Muscle of leg (tissue), 3 donors: ENCODE measurements at regions not wholly inside any gene's neighbourhood (a gene's known extent, or its start where the extent isn't known, plus 50 kb on each side); places are given as distances from the start of the nearest gene placed in this dataset.

Source experiments
- DNase-seq: peaks from one replicate; pipeline ENCODE4 v3.0.0; 2013
- H3K27ac ChIP-seq: one replicate; pipeline ENCODE4 v1.5.1; 2013; ENCODE audit warnings: mild to moderate bottlenecking, low read length, control low read depth
- H3K27me3 ChIP-seq: one replicate; pipeline ENCODE4 v1.6.1; 2013; ENCODE audit warnings: low read length; ENCODE audit not compliant: control insufficient read depth, insufficient read depth
- H3K36me3 ChIP-seq: one replicate; pipeline ENCODE4 v1.6.1; 2013; ENCODE audit warnings: low read length; ENCODE audit not compliant: control insufficient read depth, insufficient read depth
- H3K4me1 ChIP-seq: one replicate; pipeline ENCODE4 v1.6.1; 2013; ENCODE audit warnings: low read length; ENCODE audit not compliant: control insufficient read depth, insufficient read depth
- H3K4me3 ChIP-seq: one replicate; pipeline ENCODE4 v1.5.1; 2013; ENCODE audit warnings: low read length, control low read depth
- H3K9me3 ChIP-seq: replicated peaks from 2 replicates; pipeline ENCODE4 v1.6.1; 2013; ENCODE audit warnings: low read depth, low read length; ENCODE audit not compliant: control insufficient read depth
- WGBS: methylation state at CpG from one replicate; pipeline ENCODE4 v1.1.5; 2013; ENCODE audit warnings: missing lambda C conversion rate; ENCODE audit not compliant: insufficient coverage; 5-methylcytosine and 5-hydroxymethylcytosine counted together

DNA sequence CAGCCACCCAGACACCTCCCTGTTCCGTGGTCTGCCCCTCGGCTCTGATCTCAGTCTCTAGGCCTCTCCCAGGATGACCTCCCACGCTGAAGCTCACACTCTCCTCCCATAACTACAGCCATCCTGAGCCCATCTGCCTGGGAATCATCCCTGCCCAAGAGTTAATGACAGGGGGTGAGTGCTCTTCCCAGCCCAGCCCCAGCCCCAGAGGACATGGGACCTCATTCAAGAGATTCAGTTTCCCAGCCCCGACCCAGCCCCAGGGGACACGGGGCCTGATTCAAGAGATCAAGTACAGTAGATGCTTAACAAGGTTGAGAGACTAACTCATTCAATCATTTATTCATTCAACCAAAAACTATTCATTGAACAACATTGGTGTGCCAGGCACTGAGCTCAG lies 272.0 kb downstream of the XXYLT1 start:
- H3K27ac ChIP-seq = no peak overlapping the region
- H3K27me3 ChIP-seq = peaks cover 9% of the 10 kb centered on the region
- no peaks in the 10 kb centered on the region for H3K9me3 ChIP-seq
- H3K4me1 ChIP-seq = peaks cover 29% of the 10 kb centered on the region
- H3K4me3 ChIP-seq = no peak overlapping the region
- 83% methylated on average over 3 of the region's 5 CpGs for WGBS
- no peaks in the 10 kb centered on the region for H3K36me3 ChIP-seq
- no peak for DNase-seq

DNA sequence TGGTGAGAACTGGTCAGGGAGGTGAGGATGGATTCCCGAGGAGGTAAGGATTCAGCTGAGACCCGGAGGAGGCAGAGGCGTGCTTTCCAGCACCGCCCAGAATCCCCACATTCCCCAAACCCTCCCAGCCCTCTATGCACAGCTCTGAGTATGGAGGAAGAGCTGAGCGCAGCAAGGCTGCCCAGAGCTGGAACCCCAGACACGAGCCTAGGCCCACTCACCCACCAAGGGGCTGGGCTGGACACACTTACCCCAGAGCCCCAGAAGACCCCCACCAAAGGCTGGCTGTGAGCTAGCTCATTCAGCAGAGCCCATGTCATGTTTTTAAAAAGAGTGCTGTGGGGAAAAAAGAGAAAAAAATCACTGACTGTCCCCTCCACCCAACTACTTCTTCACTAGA lies 271.5 kb downstream of the XXYLT1 start:
- H3K36me3 ChIP-seq = no peaks in the 10 kb centered on the region
- WGBS = 100% methylated on average over 1 of the region's 6 CpGs
- peaks cover 29% of the 10 kb centered on the region for H3K4me1 ChIP-seq
- no peak for DNase-seq
- no peak overlapping the region for H3K27ac ChIP-seq
- H3K4me3 ChIP-seq = no peak overlapping the region
- H3K27me3 ChIP-seq = peaks cover 8% of the 10 kb centered on the region
- H3K9me3 ChIP-seq = no peaks in the 10 kb centered on the region

DNA sequence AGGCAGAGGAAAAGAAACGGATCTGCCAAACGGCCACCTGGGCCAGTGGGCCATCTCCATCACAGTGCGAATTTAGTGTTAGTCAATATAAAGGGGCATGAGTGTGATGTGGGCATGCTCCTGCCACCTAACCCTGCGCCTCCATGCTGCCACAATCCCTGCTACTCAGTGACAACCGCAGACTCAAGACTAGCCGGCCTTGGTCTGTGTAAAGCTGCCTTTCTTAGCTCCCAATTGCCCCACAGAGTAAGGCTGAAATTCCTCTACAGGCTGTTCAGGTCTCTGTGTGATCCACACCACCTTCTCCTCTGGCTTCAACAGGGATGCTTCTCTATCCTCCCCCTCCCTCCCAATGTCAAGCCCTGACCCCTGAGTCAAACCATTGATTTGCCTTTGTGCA lies 269.7 kb downstream of the XXYLT1 start:
- Histone ChIP-seq H3K4me1 (peaks cover 29% of the 10 kb centered on the region), H3K4me3 (no peak overlapping the region), H3K9me3 (no peaks in the 10 kb centered on the region), H3K27me3 (peaks cover 6% of the 10 kb centered on the region), H3K27ac (no peak overlapping the region), H3K36me3 (no peaks in the 10 kb centered on the region)
- no peak for DNase-seq
- WGBS = 93% methylated on average over 6 of the region's 6 CpGs

DNA sequence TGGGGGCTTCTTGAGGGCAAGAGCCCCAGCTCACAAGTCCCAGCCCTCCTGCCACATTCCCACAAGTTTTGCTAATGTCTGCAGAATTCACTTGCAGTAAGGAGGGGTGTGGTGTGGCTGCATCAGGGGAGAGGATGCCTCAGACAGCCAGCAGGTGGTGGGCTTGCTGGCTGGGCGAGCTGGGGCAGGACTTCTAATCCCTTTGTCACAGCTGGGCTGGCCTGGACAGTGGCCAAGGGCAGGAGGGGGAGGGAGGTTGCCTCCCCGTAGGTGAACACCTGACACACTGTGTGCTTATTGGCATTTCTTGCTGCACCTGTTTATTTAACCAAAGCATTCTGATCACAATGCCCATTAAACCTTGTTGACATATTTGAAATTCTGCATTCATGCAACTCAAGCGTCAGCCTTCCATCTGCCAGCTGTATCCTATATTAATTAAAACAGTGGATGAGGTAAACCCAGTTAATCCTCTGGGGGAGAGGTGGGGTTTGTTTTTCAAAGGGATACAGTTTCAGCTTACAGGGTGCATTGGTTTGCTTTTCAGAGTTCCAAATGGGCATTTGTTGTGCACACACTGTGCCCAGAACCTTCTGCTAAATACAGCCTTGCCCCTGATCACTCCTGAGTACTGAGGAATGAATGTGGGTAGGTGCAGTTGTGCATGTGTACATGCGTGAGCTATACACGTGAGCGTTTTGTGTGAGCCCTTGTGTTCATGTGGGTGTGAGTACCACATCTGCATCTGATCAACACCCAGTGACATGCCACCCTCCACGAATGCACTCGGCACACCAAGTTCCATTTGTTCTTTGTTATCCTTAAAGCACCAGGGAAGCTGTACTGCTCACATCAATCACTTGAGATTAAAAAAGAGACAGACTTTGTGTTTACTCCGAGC lies 268.7 kb downstream of the XXYLT1 start:
- H3K4me3 ChIP-seq = no peak overlapping the region
- H3K27ac ChIP-seq = peak overlapping the region; percentile 9
- WGBS = 39% methylated on average over 4 of the region's 9 CpGs
- DNase-seq = peak; percentile 45
- H3K36me3 ChIP-seq = no peaks in the 10 kb centered on the region
- peaks cover 6% of the 10 kb centered on the region for H3K27me3 ChIP-seq
- peaks cover 29% of the 10 kb centered on the region for H3K4me1 ChIP-seq
- no peaks in the 10 kb centered on the region for H3K9me3 ChIP-seq

DNA sequence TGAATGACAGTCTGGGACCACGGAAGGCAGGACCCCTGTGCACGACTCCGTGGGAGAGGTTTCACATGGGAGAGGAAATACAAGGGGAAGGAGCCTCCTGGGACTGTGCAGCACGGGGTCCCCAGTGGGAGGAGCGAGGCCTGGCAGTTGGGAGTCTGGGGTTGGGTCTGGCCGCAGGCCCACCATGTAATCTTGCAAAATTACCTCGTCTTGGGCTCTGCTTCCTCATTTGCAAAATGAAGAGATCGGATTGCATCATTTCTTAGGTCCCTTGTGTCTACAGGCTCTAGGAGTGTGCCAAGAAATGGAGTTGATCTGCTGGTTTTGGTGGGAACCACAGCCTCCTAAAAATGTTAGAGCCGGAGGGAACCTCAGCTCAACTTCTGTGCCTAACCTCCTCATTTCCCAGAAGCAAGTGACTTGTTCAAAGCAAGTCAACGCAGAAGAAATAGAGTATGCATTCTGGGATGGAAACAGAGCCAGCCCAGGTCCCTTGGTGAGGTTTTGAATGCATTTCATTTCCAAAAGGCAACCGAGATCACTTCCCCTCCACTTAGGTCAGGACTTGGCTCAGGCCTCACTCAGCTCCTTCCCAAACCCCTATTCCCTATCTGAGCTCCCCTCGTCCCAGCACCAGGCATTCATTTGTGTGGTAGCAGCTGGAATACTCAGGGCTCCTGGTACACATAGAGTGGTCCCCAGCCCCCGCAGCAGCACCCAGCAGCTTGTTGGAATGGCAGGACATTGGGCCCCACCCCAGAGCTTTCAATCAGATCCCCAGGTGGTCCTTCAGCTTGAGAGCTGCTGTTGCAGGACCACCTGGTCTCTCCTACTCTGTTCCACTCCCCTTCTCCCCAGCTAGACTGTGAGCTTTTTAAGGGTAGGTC lies 267.7 kb downstream of the XXYLT1 start:
- no peaks in the 10 kb centered on the region for H3K36me3 ChIP-seq
- no peaks in the 10 kb centered on the region for H3K9me3 ChIP-seq
- peak overlapping the region; percentile 9 for H3K27ac ChIP-seq
- H3K4me1 ChIP-seq = peaks cover 29% of the 10 kb centered on the region
- no peak overlapping the region for H3K4me3 ChIP-seq
- 27% methylated on average over 10 of the region's 13 CpGs for WGBS
- peaks cover 6% of the 10 kb centered on the region for H3K27me3 ChIP-seq
- DNase-seq = peak; percentile 66

DNA sequence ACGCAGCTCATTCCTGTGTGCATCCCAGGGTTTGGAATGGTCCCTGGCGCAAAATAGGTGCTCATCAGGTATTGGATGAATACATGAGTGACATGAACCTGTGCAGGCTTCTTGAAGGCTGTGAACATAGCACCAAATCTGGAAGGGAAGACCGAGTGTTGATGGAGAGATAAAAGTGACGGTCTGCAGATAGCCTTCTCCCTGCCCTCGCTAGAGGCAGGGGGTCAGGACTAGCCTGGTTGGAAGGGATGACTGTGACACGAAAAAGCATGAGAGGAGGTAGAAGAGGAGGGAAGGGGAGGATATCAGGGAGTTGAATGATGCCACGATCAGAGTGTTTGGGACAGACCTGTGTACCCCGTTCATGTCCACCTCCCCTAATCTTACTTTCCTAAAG lies 267.1 kb downstream of the XXYLT1 start:
- H3K27ac ChIP-seq = no peak overlapping the region
- no peak overlapping the region for H3K4me3 ChIP-seq
- WGBS = 94% methylated on average over 3 of the region's 8 CpGs
- no peak for DNase-seq
- H3K36me3 ChIP-seq = no peaks in the 10 kb centered on the region
- H3K27me3 ChIP-seq = peaks cover 6% of the 10 kb centered on the region
- peaks cover 29% of the 10 kb centered on the region for H3K4me1 ChIP-seq
- H3K9me3 ChIP-seq = no peaks in the 10 kb centered on the region

DNA sequence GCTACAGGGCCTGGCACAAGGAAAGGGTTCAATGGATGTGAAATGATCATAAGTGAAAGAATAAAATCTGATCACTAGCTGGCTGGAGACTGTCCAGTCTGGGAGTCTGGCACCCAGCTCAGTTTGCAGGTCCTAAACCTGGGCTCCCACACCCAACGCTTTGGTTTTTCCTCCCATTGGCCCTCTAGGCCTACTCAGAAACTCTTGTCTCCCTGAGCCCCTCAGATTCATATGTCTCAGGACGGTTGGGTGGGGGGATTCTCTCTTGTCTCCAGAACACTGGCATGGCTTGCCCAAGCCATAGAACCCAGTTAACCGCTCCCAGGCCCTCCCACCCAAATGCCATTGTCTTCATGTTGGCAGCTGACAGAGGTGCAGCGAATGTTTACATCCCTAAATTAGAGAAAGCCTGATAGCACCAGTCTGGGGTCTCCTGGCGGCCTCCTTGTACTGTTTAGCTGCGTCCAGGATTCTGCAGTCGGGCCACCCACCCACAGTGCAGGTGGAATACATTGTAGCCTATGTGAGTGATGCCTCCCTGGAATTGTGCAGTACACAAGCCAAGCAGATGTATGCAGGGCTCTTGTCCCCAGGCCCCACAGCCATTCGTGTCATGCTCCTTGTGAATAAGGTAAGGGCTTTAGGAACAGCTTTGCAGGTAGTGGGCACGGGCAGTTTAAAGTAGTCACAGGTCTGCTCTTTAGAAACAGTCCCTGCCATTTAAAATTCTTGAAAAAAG lies 266.3 kb downstream of the XXYLT1 start:
- Histone ChIP-seq H3K4me1 (peaks cover 29% of the 10 kb centered on the region), H3K27me3 (peaks cover 6% of the 10 kb centered on the region), H3K27ac (no peak overlapping the region), H3K9me3 (no peaks in the 10 kb centered on the region), H3K36me3 (no peaks in the 10 kb centered on the region), H3K4me3 (no peak overlapping the region)
- no peak for DNase-seq
- 100% methylated on average over 2 of the region's 9 CpGs for WGBS

DNA sequence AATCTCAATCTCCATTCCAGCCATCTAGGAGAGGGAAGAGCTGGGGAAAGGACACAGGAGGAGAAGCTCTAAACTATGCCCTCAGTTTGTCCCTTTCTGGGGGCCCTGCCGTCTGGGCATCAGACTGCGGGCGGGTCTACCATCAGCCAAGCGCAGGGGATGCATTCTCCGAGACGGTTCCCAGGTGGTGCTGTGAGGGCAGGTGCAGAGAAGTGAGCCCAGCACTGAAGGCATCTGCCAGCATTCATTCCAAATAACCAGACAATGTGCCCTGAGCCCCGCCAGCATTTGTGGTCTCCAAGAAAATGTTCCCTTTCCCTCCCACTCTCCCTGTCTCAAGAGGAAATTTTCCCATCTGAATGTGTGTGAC lies 265.7 kb downstream of the XXYLT1 start:
- no peaks in the 10 kb centered on the region for H3K36me3 ChIP-seq
- no peak overlapping the region for H3K27ac ChIP-seq
- H3K27me3 ChIP-seq = peaks cover 6% of the 10 kb centered on the region
- H3K4me1 ChIP-seq = peaks cover 29% of the 10 kb centered on the region
- H3K9me3 ChIP-seq = no peaks in the 10 kb centered on the region
- DNase-seq = no peak
- no peak overlapping the region for H3K4me3 ChIP-seq
- no CpG with 5 or more reads among the region's 7 CpGs for WGBS

DNA sequence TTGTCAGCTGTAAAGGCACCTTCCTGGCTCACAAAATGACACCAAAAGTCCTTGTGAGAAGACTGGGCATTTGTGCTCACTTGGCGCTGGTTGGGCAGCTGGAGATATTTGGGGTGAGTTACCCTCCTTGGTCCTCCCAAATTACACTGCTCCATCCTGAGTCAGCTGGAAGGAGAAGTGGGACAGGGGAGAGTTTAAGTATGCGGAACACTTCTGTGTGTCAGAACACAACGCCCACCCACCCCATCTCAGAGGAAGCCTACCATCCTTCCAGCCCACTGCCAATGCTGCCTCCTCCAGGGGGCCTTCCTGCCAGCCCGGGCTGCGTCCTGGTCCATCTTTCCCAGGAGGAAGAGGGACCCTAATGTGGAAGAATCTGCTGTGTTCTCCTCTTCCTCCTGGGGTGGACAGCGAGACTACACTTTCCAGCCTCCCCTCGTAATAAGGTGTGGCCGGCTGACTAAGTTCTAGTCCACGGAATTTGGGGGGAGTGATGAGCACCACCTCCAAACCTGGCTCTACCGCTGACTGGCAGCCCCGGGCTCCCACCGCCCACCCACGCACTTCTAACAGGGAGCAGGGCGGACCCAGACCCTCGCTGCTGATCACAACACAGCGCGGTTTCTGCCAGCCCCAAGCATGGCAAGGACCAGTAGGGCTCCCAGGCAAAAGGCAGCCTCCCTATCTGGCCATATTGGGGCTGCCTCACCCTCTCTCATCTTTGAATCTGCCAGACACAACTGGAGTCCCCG lies 265.0 kb downstream of the XXYLT1 start:
- WGBS = 91% methylated on average over 12 of the region's 18 CpGs
- no peaks in the 10 kb centered on the region for H3K36me3 ChIP-seq
- H3K27ac ChIP-seq = no peak overlapping the region
- H3K4me3 ChIP-seq = no peak overlapping the region
- H3K4me1 ChIP-seq = peaks cover 29% of the 10 kb centered on the region
- DNase-seq = no peak
- no peaks in the 10 kb centered on the region for H3K9me3 ChIP-seq
- peaks cover 6% of the 10 kb centered on the region for H3K27me3 ChIP-seq
